NT2/D1 (cell line): ENCODE measurements at regions not wholly inside any gene's neighbourhood (a gene's known extent, or its start where the extent isn't known, plus 50 kb on each side); places are given as distances from the start of the nearest gene placed in this dataset.

Source experiments
- SUZ12 ChIP-seq: IDR thresholded peaks from 2 replicates; pipeline ENCODE4 v1.6.1; 2011; ENCODE audit not compliant: insufficient read length, insufficient read depth; ENCODE audit errors: extremely low read depth
- YY1 ChIP-seq: IDR thresholded peaks from 2 replicates; pipeline ENCODE4 v1.6.1; 2011; ENCODE audit not compliant: insufficient read length, insufficient read depth
- ZNF274 ChIP-seq: IDR thresholded peaks from 2 replicates; pipeline ENCODE4 v1.6.1; 2011; ENCODE audit warnings: mild to moderate bottlenecking, low read depth, low read length

GRCh38 chr10:31720546-31720945, 208.1 kb downstream of the ARHGAP12 start:
- TF ChIP-seq YY1 (no peak), SUZ12 (no peak), ZNF274 (no peak)
